Spleen (tissue), 11 donors: ENCODE measurements at regions not wholly inside any gene's neighbourhood (a gene's known extent, or its start where the extent isn't known, plus 50 kb on each side); places are given as distances from the start of the nearest gene placed in this dataset.

Experiments
- DNase-seq: peaks from one replicate; pipeline ENCODE4 v3.0.0-alpha.2; 2020
- H3K27ac ChIP-seq, 8 donors: fragments of 200-600 bp; sonication (generic) in 7 of 8; 1 replicate in 4 of 8; 2 replicates in 4 of 8; pipeline versions ENCODE4 v1.5.0 to v1.8.0; 2016 to 2021; ENCODE audit warnings: inconsistent platforms in 4 of 8, mild to moderate bottlenecking in 4 of 8, moderate library complexity in 1 of 8
- H3K27me3 ChIP-seq, 7 donors: fragments of 200-600 bp; sonication (generic) in 6 of 7; replicated peaks in 1 of 7; 1 replicate in 4 of 7; 2 replicates in 3 of 7; pipeline versions ENCODE4 v1.5.0 to v1.8.0; 2016 to 2021; ENCODE audit warnings: inconsistent platforms in 3 of 7, mild to moderate bottlenecking in 1 of 7
- H3K36me3 ChIP-seq, 6 donors: fragments of 200-600 bp; sonication (generic) in 5 of 6; 1 replicate in 4 of 6; 2 replicates in 2 of 6; pipeline versions ENCODE4 v1.5.0 to v1.8.0; 2016 to 2021; ENCODE audit warnings: inconsistent platforms in 2 of 6
- H3K4me1 ChIP-seq, 6 donors: fragments of 200-600 bp; sonication (generic) in 5 of 6; 1 replicate in 3 of 6; 2 replicates in 3 of 6; pipeline versions ENCODE4 v1.5.0 to v1.8.0; 2016 to 2021; ENCODE audit warnings: inconsistent platforms in 3 of 6
- H3K4me3 ChIP-seq, 8 donors: fragments of 200-600 bp; sonication (generic) in 7 of 8; 1 replicate in 4 of 8; 2 replicates in 4 of 8; pipeline versions ENCODE4 v1.5.0 to v1.8.0; 2016 to 2021; ENCODE audit warnings: inconsistent platforms in 4 of 8, mild to moderate bottlenecking in 4 of 8, moderate library complexity in 2 of 8
- H3K9me3 ChIP-seq, 8 donors: fragments of 200-600 bp; sonication (generic) in 7 of 8; 1 replicate in 4 of 8; 2 replicates in 4 of 8; pipeline versions ENCODE4 v1.5.0 to v1.8.0; 2016 to 2021; ENCODE audit warnings: inconsistent platforms in 4 of 8
- CTCF ChIP-seq, 11 experiments: fragments of 200-600 bp in 7 of 11; fragments of 450-650 bp in 4 of 11; sonication (generic) in 4 of 11; IDR thresholded peaks in 8 of 11; conservative IDR thresholded peaks in 3 of 11; 1 replicate in 7 of 11; 2 replicates in 4 of 11; pipeline versions ENCODE4 v1.4.0 to v1.8.0; 2016 to 2021; ENCODE audit warnings: antibody characterized with exemption in 11 of 11, inconsistent platforms in 4 of 11, mild to moderate bottlenecking in 1 of 11
- POLR2A ChIP-seq, 3 donors: fragments of 450-650 bp; IDR thresholded peaks; one replicate each; pipeline ENCODE4 v1.5.1; 2017; ENCODE audit warnings: antibody characterized with exemption in 3 of 3, mild to moderate bottlenecking in 1 of 3
- POLR2AphosphoS5 ChIP-seq, 3 donors: sonication (generic); formaldehyde crosslinking; IDR thresholded peaks; one replicate each; pipeline ENCODE4 v1.5.1; 2017; ENCODE audit warnings: antibody characterized with exemption in 3 of 3
- WGBS, 5 donors: extraction: QIAGEN DNeasy Blood & Tissue Kit in 3 of 5; methylation state at CpG; one replicate each; pipeline versions ENCODE4 v1.1.5 to v1.1.7; 2013 to 2018; 5-methylcytosine and 5-hydroxymethylcytosine counted together
- intact Hi-C: fragments of 100-400 bp; cut with DNase I; formaldehyde crosslinking; loops from one replicate; pipeline ENCODE4 v1.15.0; 2023; ENCODE audit warnings: low total_unique reads
- donor health status: healthy with polysubstance abuse.
- donor health status: DM: no; HTN: no; CAD: no; lungs with moderate emphysema.
- donor health status: DM: no; HTN: no; CAD: no.
- donor health status: Bipolar disorder and iron deficiency.
- donor health status: healthy.
- donor health status: DM: no; HTN: no; CAD: no.
- donor health status: DM: yes; HTN: yes; CAD: no.

GRCh38 chr11:19632499-19632834 is 80.2 kb upstream of the NAV2 start:
- intact Hi-C loops: no loop called here
- H3K9me3 ChIP-seq: peaks cover 0 to 17% (median 8%) of the 10 kb centered on the region in 8 donors
- TF ChIP-seq POLR2AphosphoS5 (IDR thresholded peaks at IDR 0.05) (no peak), CTCF (IDR thresholded peaks at IDR 0.05 in 8 of 11, conservative IDR thresholded peaks at IDR 0.05 in 3 of 11) (no peak), POLR2A (IDR thresholded peaks at IDR 0.05) (no peak)
- no peak for DNase-seq
- no peak overlapping the region for H3K4me3 ChIP-seq
- H3K4me1 ChIP-seq: no peaks in the 10 kb centered on the region
- no peaks in the 10 kb centered on the region for H3K36me3 ChIP-seq
- 21 to 50% (median 33%) methylated on average over 3 of the region's 3 CpGs for WGBS, 5 donors
- no peak overlapping the region for H3K27ac ChIP-seq
- H3K27me3 ChIP-seq: peaks cover 0 to 9% (median 0%) of the 10 kb centered on the region in 7 donors

- Histone ChIP-seq H3K4me1 (no peaks in the 10 kb centered on the region), H3K9me3 (peaks cover 0 to 17% (median 8%) of the 10 kb centered on the region in 8 donors), H3K4me3 (no peak overlapping the region), H3K27ac (no peak overlapping the region), H3K27me3 (peaks cover 0 to 10% (median 0%) of the 10 kb centered on the region in 7 donors), H3K36me3 (no peaks in the 10 kb centered on the region)
- no peak for DNase-seq
- intact Hi-C loops: no loop called here
- 67 to 78% (median 74%) methylated on average over 9 of the region's 9 CpGs for WGBS, 5 donors
- TF ChIP-seq CTCF (IDR thresholded peaks at IDR 0.05 in 8 of 11, conservative IDR thresholded peaks at IDR 0.05 in 3 of 11): no peak
- no peak for TF ChIP-seq POLR2AphosphoS5 (IDR thresholded peaks at IDR 0.05)
- no peak for TF ChIP-seq POLR2A (IDR thresholded peaks at IDR 0.05)
Measured at GRCh38 chr11:19631712-19632498, 80.7 kb upstream of the NAV2 start.

GRCh38 chr11:19628018-19628417 is 84.6 kb upstream of the NAV2 start:
- intact Hi-C loops: no loop called here
- TF ChIP-seq POLR2A (IDR thresholded peaks at IDR 0.05) (no peak), POLR2AphosphoS5 (IDR thresholded peaks at IDR 0.05) (peak; percentile 51 to 59 (median 56))
- peak overlapping the region in 3 of 8 donors; percentile 12 to 33 (median 28) for H3K27ac ChIP-seq
- 76 to 84% (median 80%) methylated on average over 5 of the region's 5 CpGs for WGBS, 5 donors
- no peak overlapping the region for H3K4me3 ChIP-seq
- H3K36me3 ChIP-seq: no peaks in the 10 kb centered on the region
- peaks cover 0 to 11% (median 0%) of the 10 kb centered on the region in 8 donors for H3K9me3 ChIP-seq
- peaks cover 0 to 16% (median 0%) of the 10 kb centered on the region in 7 donors for H3K27me3 ChIP-seq
- no peak for DNase-seq
- peaks cover 0 to 5% (median 0%) of the 10 kb centered on the region in 6 donors for H3K4me1 ChIP-seq

GRCh38 chr11:19627566-19627965 is 85.1 kb upstream of the NAV2 start:
- Histone ChIP-seq H3K36me3 (no peaks in the 10 kb centered on the region), H3K27me3 (peaks cover 0 to 16% (median 0%) of the 10 kb centered on the region in 7 donors), H3K27ac (peak overlapping the region in 1 of 8 donors; percentile 28), H3K4me3 (no peak overlapping the region), H3K4me1 (peaks cover 0 to 5% (median 0%) of the 10 kb centered on the region in 6 donors), H3K9me3 (peaks cover 0 to 11% (median 0%) of the 10 kb centered on the region in 8 donors)
- TF ChIP-seq POLR2A (IDR thresholded peaks at IDR 0.05) (no peak), CTCF (IDR thresholded peaks at IDR 0.05 in 8 of 11, conservative IDR thresholded peaks at IDR 0.05 in 3 of 11) (no peak), POLR2AphosphoS5 (IDR thresholded peaks at IDR 0.05) (no peak)
- no peak for DNase-seq
- 54 to 69% (median 64%) methylated on average over 4 of the region's 4 CpGs for WGBS, 5 donors
- intact Hi-C loops: no loop called here
